ENCODE measurements at regions not wholly inside any gene's neighbourhood (a gene's known extent, or its start where the extent isn't known, plus 50 kb on each side); places are given as distances from the start of the nearest gene placed in this dataset.

- Histone ChIP-seq H3K36me3 (ENCODE audit: control insufficient read depth, insufficient read depth, low read length) (no peaks in the 10 kb centered on the region), H3K4me3 (ENCODE audit: low read depth, low read length) (no peak overlapping the region), H3K9me3 (ENCODE audit: control insufficient read depth, insufficient read depth, low read length) (no peaks in the 10 kb centered on the region), H3K9ac (ENCODE audit: low read depth, low read length) (no peak overlapping the region), H3K27me3 (ENCODE audit: control insufficient read depth, insufficient read depth, low read length) (no peaks in the 10 kb centered on the region), H3K4me1 (ENCODE audit: control insufficient read depth, insufficient read depth, low read length) (no peaks in the 10 kb centered on the region)
Measured at GRCh38 chr7:53521638-53522184, 486.3 kb downstream of the POM121L12 start.

- Histone ChIP-seq H3K36me3 (ENCODE audit: control insufficient read depth, insufficient read depth, low read length) (no peaks in the 10 kb centered on the region), H3K4me3 (ENCODE audit: low read depth, low read length) (no peak overlapping the region), H3K9ac (ENCODE audit: low read depth, low read length) (no peak overlapping the region), H3K9me3 (ENCODE audit: control insufficient read depth, insufficient read depth, low read length) (no peaks in the 10 kb centered on the region), H3K27me3 (ENCODE audit: control insufficient read depth, insufficient read depth, low read length) (no peaks in the 10 kb centered on the region), H3K4me1 (ENCODE audit: control insufficient read depth, insufficient read depth, low read length) (no peaks in the 10 kb centered on the region)
Measured at GRCh38 chr7:53539558-53539957, 504.1 kb downstream of the POM121L12 start.

- Histone ChIP-seq H3K4me1 (ENCODE audit: control insufficient read depth, insufficient read depth, low read length) (no peaks in the 10 kb centered on the region), H3K9me3 (ENCODE audit: control insufficient read depth, insufficient read depth, low read length) (no peaks in the 10 kb centered on the region), H3K27me3 (ENCODE audit: control insufficient read depth, insufficient read depth, low read length) (no peaks in the 10 kb centered on the region), H3K36me3 (ENCODE audit: control insufficient read depth, insufficient read depth, low read length) (no peaks in the 10 kb centered on the region), H3K4me3 (ENCODE audit: low read depth, low read length) (no peak overlapping the region), H3K9ac (ENCODE audit: low read depth, low read length) (no peak overlapping the region)
Measured at GRCh38 chr7:53541475-53541874, 506.0 kb downstream of the POM121L12 start.

GRCh38 chr7:53542157-53542556 is 506.7 kb downstream of the POM121L12 start:
- Histone ChIP-seq H3K4me3 (ENCODE audit: low read depth, low read length) (no peak overlapping the region), H3K9me3 (ENCODE audit: control insufficient read depth, insufficient read depth, low read length) (no peaks in the 10 kb centered on the region), H3K9ac (ENCODE audit: low read depth, low read length) (no peak overlapping the region), H3K36me3 (ENCODE audit: control insufficient read depth, insufficient read depth, low read length) (no peaks in the 10 kb centered on the region), H3K27me3 (ENCODE audit: control insufficient read depth, insufficient read depth, low read length) (no peaks in the 10 kb centered on the region), H3K4me1 (ENCODE audit: control insufficient read depth, insufficient read depth, low read length) (no peaks in the 10 kb centered on the region)

All from iPS-15b (cell line).